WI38 (cell line): ENCODE measurements at regions not wholly inside any gene's neighbourhood (a gene's known extent, or its start where the extent isn't known, plus 50 kb on each side); places are given as distances from the start of the nearest gene placed in this dataset.
A peak's percentile ranks its signal among the peaks of the same experiment; 100 is the strongest.

Experiments used
- H3K4me3 ChIP-seq: 2 replicates; pipeline ENCODE4 v1.5.1; 2011; ENCODE audit warnings: low read depth, mild to moderate bottlenecking, control low read depth, low read length
- TF ChIP-seq, protein P1 (sequence below): IDR thresholded peaks from 2 replicates; pipeline ENCODE4 v1.5.1; 2012; ENCODE audit warnings: low read depth, mild to moderate bottlenecking, control low read depth, low read length

DNA sequence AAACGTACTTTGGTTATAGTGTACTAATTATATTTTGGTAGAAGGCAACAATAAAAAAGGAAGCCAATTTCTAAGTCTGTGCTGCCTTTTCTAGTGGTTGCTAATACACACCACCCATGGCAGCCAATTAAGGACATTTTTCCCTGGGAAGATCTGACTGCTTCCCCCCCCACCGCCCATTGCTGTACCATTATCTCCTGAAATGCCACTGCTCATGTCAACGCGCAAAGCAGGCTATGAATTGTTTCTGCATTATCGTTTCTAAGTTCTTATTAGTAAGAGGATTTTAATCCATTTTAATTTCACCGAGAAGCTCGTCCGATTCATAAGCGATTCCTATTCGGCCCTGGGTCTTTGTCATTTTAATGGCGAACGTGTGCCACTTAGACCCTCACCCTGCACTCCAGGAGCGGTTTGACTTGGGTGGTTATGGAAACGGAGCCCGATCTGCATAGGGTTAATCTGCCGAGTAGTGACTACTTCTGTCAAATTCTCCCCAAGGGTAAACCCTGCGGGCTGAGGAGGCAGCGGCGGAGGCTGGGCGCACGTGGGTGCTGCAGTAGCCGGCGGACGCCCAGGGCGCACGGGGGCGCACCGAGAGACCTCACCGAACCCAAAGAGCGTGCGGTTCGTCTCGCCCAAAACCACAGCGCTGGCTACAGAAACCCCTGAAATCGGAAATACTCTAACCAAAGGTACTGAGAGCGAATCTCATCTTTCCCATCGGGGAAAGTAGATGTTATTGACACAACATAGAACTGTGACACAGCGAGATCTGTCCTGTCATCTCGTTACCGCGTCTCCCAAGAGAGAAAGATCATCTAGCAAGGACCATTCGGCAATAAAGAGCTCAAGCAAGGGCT, 55.8 kb upstream of the SHC3 start:
- TF ChIP-seq, protein P1, sequence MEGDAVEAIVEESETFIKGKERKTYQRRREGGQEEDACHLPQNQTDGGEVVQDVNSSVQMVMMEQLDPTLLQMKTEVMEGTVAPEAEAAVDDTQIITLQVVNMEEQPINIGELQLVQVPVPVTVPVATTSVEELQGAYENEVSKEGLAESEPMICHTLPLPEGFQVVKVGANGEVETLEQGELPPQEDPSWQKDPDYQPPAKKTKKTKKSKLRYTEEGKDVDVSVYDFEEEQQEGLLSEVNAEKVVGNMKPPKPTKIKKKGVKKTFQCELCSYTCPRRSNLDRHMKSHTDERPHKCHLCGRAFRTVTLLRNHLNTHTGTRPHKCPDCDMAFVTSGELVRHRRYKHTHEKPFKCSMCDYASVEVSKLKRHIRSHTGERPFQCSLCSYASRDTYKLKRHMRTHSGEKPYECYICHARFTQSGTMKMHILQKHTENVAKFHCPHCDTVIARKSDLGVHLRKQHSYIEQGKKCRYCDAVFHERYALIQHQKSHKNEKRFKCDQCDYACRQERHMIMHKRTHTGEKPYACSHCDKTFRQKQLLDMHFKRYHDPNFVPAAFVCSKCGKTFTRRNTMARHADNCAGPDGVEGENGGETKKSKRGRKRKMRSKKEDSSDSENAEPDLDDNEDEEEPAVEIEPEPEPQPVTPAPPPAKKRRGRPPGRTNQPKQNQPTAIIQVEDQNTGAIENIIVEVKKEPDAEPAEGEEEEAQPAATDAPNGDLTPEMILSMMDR, result no peak
- H3K4me3 ChIP-seq, result peak overlapping the region; percentile 29

DNA sequence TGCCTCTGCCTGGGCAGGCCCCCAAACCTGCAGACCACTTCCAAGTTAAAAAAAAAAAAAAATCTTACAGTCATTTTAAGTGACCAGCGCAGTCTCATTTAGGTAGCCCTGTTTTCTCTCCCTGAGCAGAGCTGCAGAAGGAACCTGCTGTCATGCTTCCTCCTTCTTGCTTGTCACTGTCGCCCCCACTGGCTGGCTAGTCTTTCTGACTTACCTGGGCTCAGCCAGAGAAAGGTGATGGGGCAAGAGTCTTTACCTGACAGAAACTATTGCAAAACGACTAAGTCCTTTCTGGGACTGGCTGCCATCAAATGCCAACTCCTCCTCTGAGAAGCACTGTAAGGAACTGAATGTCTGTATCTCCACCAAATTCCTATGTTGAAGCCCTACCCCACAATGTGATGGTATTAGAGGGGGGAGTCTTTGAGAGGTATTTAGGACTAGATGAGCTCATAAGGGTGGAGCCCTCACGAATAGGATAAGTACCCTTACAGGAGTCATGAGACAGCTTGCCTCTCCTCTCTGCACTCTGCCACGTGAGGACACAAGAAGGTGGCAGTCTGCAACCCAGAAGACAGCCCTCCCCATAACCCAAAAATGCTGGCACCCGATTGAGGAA, 58.4 kb upstream of the SHC3 start:
- TF ChIP-seq, protein P1, result no peak

GRCh38 chr9:89238424-89238823, 59.8 kb upstream of the SHC3 start:
- H3K4me3 ChIP-seq, result no peak overlapping the region
- TF ChIP-seq, protein P1, result no peak

More for the DNA sequence above, 58.4 kb upstream of the SHC3 start:
- H3K4me3 ChIP-seq, result no peak overlapping the region

DNA sequence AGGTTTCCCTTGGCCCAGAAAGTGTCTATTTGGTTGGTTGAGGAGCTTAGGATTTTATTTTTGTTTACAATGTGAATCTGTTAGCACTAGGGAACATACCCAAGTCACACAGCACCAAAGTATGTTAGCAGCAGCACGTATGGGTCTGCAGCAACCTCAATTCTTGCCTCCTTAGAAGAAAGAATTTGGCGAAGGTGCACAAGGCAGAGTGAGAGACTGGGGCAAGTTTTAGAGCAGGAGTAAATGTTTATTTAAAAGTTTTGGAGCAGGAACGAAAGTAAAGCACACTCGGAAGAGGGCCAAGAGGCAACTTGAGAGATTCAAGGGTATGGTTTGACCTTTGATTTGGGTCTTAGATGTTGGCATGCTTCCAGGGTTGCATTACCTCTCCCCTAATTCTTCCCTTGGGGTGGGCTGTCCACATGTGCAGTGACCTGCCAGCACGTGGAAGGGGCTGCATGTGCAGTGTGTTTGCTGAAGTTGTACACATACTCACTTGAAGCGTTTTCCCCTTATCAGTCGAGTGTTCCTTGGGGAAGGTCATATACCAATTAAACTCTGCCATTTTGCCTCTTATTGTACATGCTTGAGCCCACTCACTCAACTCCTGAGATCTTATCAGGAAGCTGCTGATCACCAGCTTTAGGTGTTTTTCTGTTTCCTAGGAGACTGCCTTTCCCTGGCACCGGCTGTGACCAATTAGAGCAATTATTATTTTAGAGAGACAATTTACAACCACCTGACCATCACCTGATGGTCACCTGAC, 64.9 kb upstream of the SHC3 start:
- H3K4me3 ChIP-seq, result no peak overlapping the region
- TF ChIP-seq, protein P1, result no peak

DNA sequence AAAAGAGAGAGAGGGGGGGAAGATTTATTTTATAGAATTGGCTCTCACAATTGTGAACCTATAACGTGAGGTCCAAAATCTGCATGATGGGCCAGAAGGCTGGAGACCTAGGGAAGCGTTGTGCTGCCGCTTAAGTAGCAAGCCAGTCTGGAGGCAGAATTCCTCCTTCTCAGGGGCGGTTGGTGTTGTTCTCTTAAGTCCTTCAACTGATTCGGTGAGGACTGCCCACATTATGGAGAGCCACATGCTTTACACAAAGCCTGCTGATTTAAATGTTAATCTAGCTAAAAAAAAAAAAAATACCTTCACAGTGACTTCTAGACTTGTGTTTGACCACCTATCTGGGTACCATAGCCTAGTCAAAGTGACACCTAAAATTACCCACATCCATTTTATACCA, 64.2 kb upstream of the CKS2 start:
- no peak overlapping the region for H3K4me3 ChIP-seq
- TF ChIP-seq, protein P1, result no peak

- TF ChIP-seq, protein P1, result no peak
- H3K4me3 ChIP-seq, result no peak overlapping the region
These were observed 63.3 kb upstream of the CKS2 start for GRCh38 chr9:89247431-89248353.
